ENCODE measurements at regions not wholly inside any gene's neighbourhood (a gene's known extent, or its start where the extent isn't known, plus 50 kb on each side); places are given as distances from the start of the nearest gene placed in this dataset.
"Not testable (repeated sequence)": the region's sequence is repeated elsewhere in the genome, so short reads cannot be mapped to it uniquely, and the experiment has no call there.

- not testable (repeated sequence) for TF ChIP-seq CTCF (IDR thresholded peaks at IDR 0.05; ENCODE audit: low read depth, low read length, missing input control); JUND (IDR thresholded peaks at IDR 0.05); REST (IDR thresholded peaks at IDR 0.05); ATF3 (IDR thresholded peaks at IDR 0.05); GABPA (IDR thresholded peaks at IDR 0.05 in 1 of 2, conservative IDR thresholded peaks at IDR 0.05 in 1 of 2); FOXA1 (IDR thresholded peaks at IDR 0.05); TAF1 (conservative IDR thresholded peaks at IDR 0.05); YY1 (IDR thresholded peaks at IDR 0.05); RAD21 (IDR thresholded peaks at IDR 0.05)
Observed at GRCh38 chr2:228568275-228568674, 386.8 kb upstream of the SPHKAP start.

Data from liver (tissue), 3 donors.